H9 (cell line): ENCODE measurements at regions not wholly inside any gene's neighbourhood (a gene's known extent, or its start where the extent isn't known, plus 50 kb on each side); places are given as distances from the start of the nearest gene placed in this dataset.

Experiments used
- DNase-seq: peaks from one replicate; pipeline ENCODE4 v3.0.0-alpha.2; 2017
- H2AFZ ChIP-seq: one replicate; pipeline ENCODE4 v1.6.1; 2013; ENCODE audit warnings: mild to moderate bottlenecking, low read length, control low read depth, moderate library complexity
- H2AK5ac ChIP-seq: 2 replicates; pipeline ENCODE4 v1.6.1; 2013; ENCODE audit warnings: low read length, control low read depth, mixed read lengths; ENCODE audit not compliant: insufficient read length
- H2BK120ac ChIP-seq: one replicate; pipeline ENCODE4 v1.6.1; 2013; ENCODE audit warnings: low read depth, mild to moderate bottlenecking, low read length, control low read depth, inconsistent platforms; ENCODE audit not compliant: poor library complexity, severe bottlenecking
- H2BK12ac ChIP-seq: 2 replicates; pipeline ENCODE4 v1.6.1; 2013; ENCODE audit warnings: low read length, control low read depth, mixed read lengths, low read depth; ENCODE audit not compliant: insufficient read length
- H2BK15ac ChIP-seq: 2 replicates; pipeline ENCODE4 v1.6.1; 2013; ENCODE audit warnings: low read depth, low read length, control low read depth
- H2BK20ac ChIP-seq: one replicate; pipeline ENCODE4 v1.6.1; 2013; ENCODE audit warnings: low read depth, mild to moderate bottlenecking, low read length, control low read depth, inconsistent platforms; ENCODE audit not compliant: poor library complexity, severe bottlenecking
- H2BK5ac ChIP-seq: 2 replicates; pipeline ENCODE4 v1.6.1; 2013; ENCODE audit warnings: low read length, control low read depth, mixed read lengths; ENCODE audit not compliant: insufficient read length
- H3K14ac ChIP-seq: 2 replicates; pipeline ENCODE4 v1.6.1; 2013; ENCODE audit warnings: low read length, control low read depth; ENCODE audit not compliant: insufficient read depth
- H3K18ac ChIP-seq: 2 replicates; pipeline ENCODE4 v1.6.1; 2013; ENCODE audit warnings: low read depth, mild to moderate bottlenecking, mixed read lengths, low read length, control low read depth; ENCODE audit not compliant: insufficient read length
- H3K23ac ChIP-seq: 2 replicates; pipeline ENCODE4 v1.6.1; 2013; ENCODE audit warnings: low read length, control low read depth, mixed read lengths, low read depth; ENCODE audit not compliant: insufficient read length
- H3K23me2 ChIP-seq: 2 replicates; pipeline ENCODE4 v1.6.1; 2013; ENCODE audit warnings: low read depth, mild to moderate bottlenecking, mixed read lengths, low read length, control low read depth; ENCODE audit not compliant: insufficient read length, poor library complexity, severe bottlenecking
- H3K27ac ChIP-seq: 2 replicates; pipeline ENCODE4 v1.5.1; 2013; ENCODE audit warnings: low read length, control low read depth, mixed read lengths, low read depth; ENCODE audit not compliant: insufficient read length
- H3K27me3 ChIP-seq: 2 replicates; pipeline ENCODE4 v1.6.1; 2013; ENCODE audit warnings: low read length, control low read depth, inconsistent platforms; ENCODE audit not compliant: insufficient read depth
- H3K4ac ChIP-seq: 2 replicates; pipeline ENCODE4 v1.6.1; 2013; ENCODE audit warnings: low read depth, mild to moderate bottlenecking, control low read depth, inconsistent platforms, low read length, moderate library complexity
- H3K4me1 ChIP-seq: 2 replicates; pipeline ENCODE4 v1.6.1; 2013; ENCODE audit warnings: low read length, control low read depth, inconsistent platforms; ENCODE audit not compliant: insufficient read depth
- H3K4me2 ChIP-seq: 2 replicates; pipeline ENCODE4 v1.6.1; 2013; ENCODE audit warnings: low read length, control low read depth, mixed read lengths; ENCODE audit not compliant: insufficient read length, insufficient read depth
- H3K56ac ChIP-seq: 2 replicates; pipeline ENCODE4 v1.6.1; 2013; ENCODE audit warnings: low read depth, mild to moderate bottlenecking, mixed read lengths, low read length, control low read depth; ENCODE audit not compliant: insufficient read length
- H3K79me1 ChIP-seq: 2 replicates; pipeline ENCODE4 v1.6.1; 2013; ENCODE audit warnings: low read depth, mild to moderate bottlenecking, moderate library complexity, low read length, control low read depth, inconsistent platforms; ENCODE audit not compliant: insufficient read depth, poor library complexity, severe bottlenecking
- H3K79me2 ChIP-seq: 2 replicates; pipeline ENCODE4 v1.6.1; 2013; ENCODE audit warnings: low read length, control low read depth, inconsistent platforms; ENCODE audit not compliant: insufficient read depth
- H3K9ac ChIP-seq: 2 replicates; pipeline ENCODE4 v1.6.1; 2013; ENCODE audit warnings: low read length, control low read depth, mixed read lengths; ENCODE audit not compliant: insufficient read length; ENCODE audit errors: extremely low read depth
- H3K9me3 ChIP-seq: one replicate; pipeline ENCODE4 v1.6.1; 2013; ENCODE audit warnings: low read depth, low read length, inconsistent platforms; ENCODE audit not compliant: control insufficient read depth
- H3T11ph ChIP-seq: one replicate; pipeline ENCODE4 v1.6.1; 2013; ENCODE audit warnings: mild to moderate bottlenecking, low read length, control low read depth, inconsistent platforms
- H4K20me1 ChIP-seq: one replicate; pipeline ENCODE4 v1.6.1; 2013; ENCODE audit not compliant: control insufficient read depth, insufficient read length, insufficient read depth
- H4K5ac ChIP-seq: 2 replicates; pipeline ENCODE4 v1.6.1; 2013; ENCODE audit warnings: low read depth, mild to moderate bottlenecking, mixed read lengths, low read length, control low read depth; ENCODE audit not compliant: insufficient read length
- H4K8ac ChIP-seq: replicated peaks from 2 replicates; pipeline ENCODE4 v1.6.1; 2013; ENCODE audit warnings: low read length, control low read depth, mixed read lengths, low read depth; ENCODE audit not compliant: insufficient read length
- H4K91ac ChIP-seq: 2 replicates; pipeline ENCODE4 v1.6.1; 2013; ENCODE audit warnings: low read depth, mild to moderate bottlenecking, moderate library complexity, mixed read lengths, low read length, control low read depth; ENCODE audit not compliant: insufficient read length
- H3K27ac Mint-ChIP-seq, 3 experiments: 2 replicates in 2 of 3; 3 replicates in 1 of 3; pipeline ENCODE4 v1.8.0; 2020 to 2021; ENCODE audit warnings: mixed read lengths in 3 of 3, mild to moderate bottlenecking in 1 of 3, moderate library complexity in 1 of 3
- H3K27me3 Mint-ChIP-seq: 2 replicates; pipeline ENCODE4 v1.8.0; 2021; ENCODE audit warnings: low read depth, mild to moderate bottlenecking, moderate library complexity, mixed read lengths
- H3K36me3 Mint-ChIP-seq, 3 experiments: 2 replicates in 2 of 3; 3 replicates in 1 of 3; pipeline ENCODE4 v1.8.0; 2020 to 2021; ENCODE audit warnings: low read depth in 3 of 3, mixed read lengths in 3 of 3; ENCODE audit not compliant: insufficient read depth in 1 of 3
- H3K4me1 Mint-ChIP-seq, 2 experiments: 2 replicates each; pipeline ENCODE4 v1.8.0; 2020; ENCODE audit warnings: mixed read lengths in 2 of 2
- H3K4me3 Mint-ChIP-seq, 2 experiments: 2 replicates in 1 of 2; 3 replicates in 1 of 2; pipeline ENCODE4 v1.8.0; 2020 to 2021; ENCODE audit warnings: mild to moderate bottlenecking in 2 of 2, mixed read lengths in 2 of 2, moderate library complexity in 1 of 2
- H3K9me3 Mint-ChIP-seq, 2 experiments: 2 replicates in 1 of 2; 3 replicates in 1 of 2; pipeline ENCODE4 v1.8.0; 2020; ENCODE audit warnings: mild to moderate bottlenecking in 2 of 2, mixed read lengths in 2 of 2, moderate library complexity in 1 of 2
- CTCF ChIP-seq: fragments of 200-600 bp; sonication (generic); conservative IDR thresholded peaks from 3 replicates; pipeline ENCODE4 v1.8.0; 2021; ENCODE audit warnings: antibody characterized with exemption, mild to moderate bottlenecking
- WGBS: extraction: QIAGEN DNeasy Blood & Tissue Kit; methylation state at CpG from one replicate; pipeline ENCODE4 v1.1.7; 2013; ENCODE audit warnings: missing lambda C conversion rate, low lambda C conversion rate, mixed read lengths; ENCODE audit not compliant: insufficient read length; ENCODE audit errors: extremely low coverage; 5-methylcytosine and 5-hydroxymethylcytosine counted together

- no peak overlapping the region for H3K4me2 ChIP-seq
- H3K27ac ChIP-seq = no peak overlapping the region
- no peaks in the 10 kb centered on the region for H3K79me1 ChIP-seq
- no peak overlapping the region for H2BK12ac ChIP-seq
- no peak overlapping the region for H4K91ac ChIP-seq
- no peaks in the 10 kb centered on the region for H3K27me3 Mint-ChIP-seq
- H3K23me2 ChIP-seq = no peaks in the 10 kb centered on the region
- peaks cover 0 to 17% (median 4%) of the 10 kb centered on the region in 3 experiments; a peak in 4 of 7 replicates for H3K36me3 Mint-ChIP-seq
- H4K5ac ChIP-seq = no peak overlapping the region
- no CpG with 5 or more reads among the region's 8 CpGs for WGBS
- no peak overlapping the region for H2AK5ac ChIP-seq
- H3K79me2 ChIP-seq = no peaks in the 10 kb centered on the region
- no peak for TF ChIP-seq CTCF
- H3K4me1 Mint-ChIP-seq = no peaks in the 10 kb centered on the region
- H3K18ac ChIP-seq = no peak overlapping the region
- H3K9me3 Mint-ChIP-seq = peaks cover 7 to 17% of the 10 kb centered on the region in 2 experiments; a peak in 3 of 5 replicates
- no peaks in the 10 kb centered on the region for H3K27me3 ChIP-seq
- H3K4ac ChIP-seq = no peak overlapping the region
- no peak overlapping the region for H3T11ph ChIP-seq
- H3K14ac ChIP-seq = no peak overlapping the region
- no peaks in the 10 kb centered on the region for H3K9me3 ChIP-seq
- H2BK120ac ChIP-seq = no peak overlapping the region
- H2BK20ac ChIP-seq = no peak overlapping the region
- no peak overlapping the region for H3K9ac ChIP-seq
- no peak overlapping the region for H3K4me3 Mint-ChIP-seq
- no peak for DNase-seq
- H4K8ac ChIP-seq = no peak overlapping the region
- H3K56ac ChIP-seq = no peak overlapping the region
- H2BK15ac ChIP-seq = no peak overlapping the region
- no peak overlapping the region for H3K23ac ChIP-seq
- no peak overlapping the region for H3K27ac Mint-ChIP-seq
- H3K4me1 ChIP-seq = no peaks in the 10 kb centered on the region
- no peaks in the 10 kb centered on the region for H4K20me1 ChIP-seq
- H2AFZ ChIP-seq = no peak overlapping the region
- H2BK5ac ChIP-seq = no peak overlapping the region
Observed at GRCh38 chr2:5145053-5145452, 547.1 kb upstream of the SOX11 start.
